CD14-positive monocyte (primary cell): ENCODE measurements at regions not wholly inside any gene's neighbourhood (a gene's known extent, or its start where the extent isn't known, plus 50 kb on each side); places are given as distances from the start of the nearest gene placed in this dataset.

Source experiments
- DNase-seq, 3 donors: peaks; one replicate each; pipeline ENCODE4 v3.0.0-alpha.2; 2011 to 2022
- H2AFZ ChIP-seq: 2 replicates; pipeline ENCODE4 v1.6.0; 2012; ENCODE audit warnings: mild to moderate bottlenecking, low read depth, low read length, inconsistent platforms; ENCODE audit not compliant: insufficient read depth, poor library complexity, severe bottlenecking
- H3K27ac ChIP-seq, 2 donors: 1 replicate in 1 of 2; 2 replicates in 1 of 2; pipeline ENCODE4 v1.5.1; 2012 to 2013; ENCODE audit warnings: low read length in 2 of 2, control low read depth in 1 of 2, inconsistent platforms in 1 of 2, low read depth in 1 of 2, mild to moderate bottlenecking in 1 of 2
- H3K27me3 ChIP-seq, 2 donors: one replicate each; pipeline versions ENCODE4 v1.6.0 to v1.6.1; 2011 to 2013; ENCODE audit warnings: low read length in 2 of 2; ENCODE audit not compliant: control insufficient read depth in 2 of 2, insufficient read depth in 2 of 2
- H3K36me3 ChIP-seq, 2 donors: replicated peaks in 1 of 2; 1 replicate in 1 of 2; 2 replicates in 1 of 2; pipeline versions ENCODE4 v1.5.1 to v1.6.1; 2012 to 2013; ENCODE audit warnings: low read length in 2 of 2, control low read depth in 1 of 2, inconsistent platforms in 1 of 2, mild to moderate bottlenecking in 1 of 2; ENCODE audit not compliant: insufficient read depth in 2 of 2, control insufficient read depth in 1 of 2
- H3K4me1 ChIP-seq, 2 donors: 1 replicate in 1 of 2; 2 replicates in 1 of 2; pipeline versions ENCODE4 v1.5.1 to v1.6.1; 2012 to 2013; ENCODE audit warnings: low read length in 2 of 2, control low read depth in 1 of 2, inconsistent platforms in 1 of 2, mild to moderate bottlenecking in 1 of 2, moderate library complexity in 1 of 2; ENCODE audit not compliant: insufficient read depth in 2 of 2, control insufficient read depth in 1 of 2
- H3K4me2 ChIP-seq: replicated peaks from 2 replicates; pipeline ENCODE3; 2012; ENCODE audit warnings: low read length, moderate library complexity, mild to moderate bottlenecking; ENCODE audit not compliant: poor library complexity, severe bottlenecking; ENCODE audit errors: extremely low read depth
- H3K4me3 ChIP-seq, 3 experiments: fragments of 200-600 bp in 1 of 3; sonication (generic) in 1 of 3; replicated peaks in 1 of 3; 1 replicate in 2 of 3; 2 replicates in 1 of 3; pipeline ENCODE4 v1.5.1; 2011 to 2013; ENCODE audit warnings: low read length in 3 of 3, mild to moderate bottlenecking in 3 of 3, control low read depth in 2 of 3, low read depth in 2 of 3, inconsistent platforms in 1 of 3, moderate library complexity in 1 of 3
- H3K79me2 ChIP-seq: 2 replicates; pipeline ENCODE4 v1.6.0; 2012; ENCODE audit warnings: mild to moderate bottlenecking, control low read depth, inconsistent platforms, low read length, moderate library complexity; ENCODE audit not compliant: insufficient read depth
- H3K9ac ChIP-seq: 2 replicates; pipeline ENCODE4 v1.6.0; 2017; ENCODE audit warnings: low read length, mild to moderate bottlenecking; ENCODE audit not compliant: insufficient read depth, poor library complexity, severe bottlenecking
- H3K9me3 ChIP-seq, 2 donors: replicated peaks in 1 of 2; 1 replicate in 1 of 2; 2 replicates in 1 of 2; pipeline versions ENCODE4 v1.5.1 to v1.6.1; 2012 to 2013; ENCODE audit warnings: low read length in 2 of 2, control low read depth in 1 of 2; ENCODE audit not compliant: control insufficient read depth in 1 of 2, insufficient read depth in 1 of 2
- H4K20me1 ChIP-seq: 2 replicates; pipeline ENCODE4 v1.6.0; 2012; ENCODE audit warnings: mild to moderate bottlenecking, low read length, control low read depth, moderate library complexity; ENCODE audit not compliant: insufficient read depth
- H3K27ac Mint-ChIP-seq, 7 donors: one replicate each; pipeline ENCODE4 v1.8.0; 2020; ENCODE audit warnings: mild to moderate bottlenecking in 7 of 7, mixed read lengths in 7 of 7, moderate library complexity in 6 of 7, inconsistent platforms in 2 of 7
- H3K27me3 Mint-ChIP-seq, 3 donors: one replicate each; pipeline ENCODE4 v1.8.0; 2021 to 2022; ENCODE audit warnings: low read depth in 3 of 3, mild to moderate bottlenecking in 3 of 3, mixed read lengths in 3 of 3, moderate library complexity in 3 of 3, inconsistent platforms in 1 of 3
- H3K36me3 Mint-ChIP-seq, 2 donors: one replicate each; pipeline ENCODE4 v1.8.0; 2020; ENCODE audit warnings: mixed read lengths in 2 of 2, inconsistent platforms in 1 of 2, mild to moderate bottlenecking in 1 of 2
- H3K4me1 Mint-ChIP-seq: one replicate; pipeline ENCODE4 v1.8.0; 2020; ENCODE audit warnings: mild to moderate bottlenecking, mixed read lengths
- H3K4me3 Mint-ChIP-seq, 2 donors: one replicate each; pipeline ENCODE4 v1.8.0; 2020; ENCODE audit warnings: mild to moderate bottlenecking in 2 of 2, mixed read lengths in 2 of 2, moderate library complexity in 1 of 2
- H3K9me3 Mint-ChIP-seq, 7 donors: one replicate each; pipeline ENCODE4 v1.8.0; 2020 to 2022; ENCODE audit warnings: mixed read lengths in 7 of 7, mild to moderate bottlenecking in 6 of 7, moderate library complexity in 6 of 7, inconsistent platforms in 2 of 7
- CTCF ChIP-seq: fragments of 200-600 bp; IDR thresholded peaks from one replicate; pipeline ENCODE4 v1.8.0; 2022; ENCODE audit warnings: antibody characterized with exemption, mild to moderate bottlenecking
- whole genome bisulfite sequencing: methylation state at CpG from one replicate; pipeline ENCODE4 v1.1.5; 2013; ENCODE audit warnings: missing lambda C conversion rate; ENCODE audit not compliant: insufficient coverage; 5-methylcytosine and 5-hydroxymethylcytosine counted together
- intact Hi-C, 2 donors: fragments of 100-400 bp; cut with micrococcal nuclease; formaldehyde crosslinking; loops; one replicate each; pipeline versions ENCODE4 v1.15.0 to v1.15.1; 2023

- Histone ChIP-seq H4K20me1 (no peaks in the 10 kb centered on the region), H3K27me3 (no peaks in the 10 kb centered on the region), H3K9ac (no peak overlapping the region), H3K4me3 (no peak overlapping the region), H3K9me3 (no peaks in the 10 kb centered on the region), H2AFZ (no peak overlapping the region), H3K36me3 (no peaks in the 10 kb centered on the region), H3K79me2 (no peaks in the 10 kb centered on the region), H3K27ac (no peak overlapping the region), H3K4me2 (no peak overlapping the region), H3K4me1 (no peaks in the 10 kb centered on the region)
- H3K9me3 Mint-ChIP-seq, result peaks cover 0 to 1% (median 0%) of the 10 kb centered on the region in 7 donors
- no peak overlapping the region for H3K4me3 Mint-ChIP-seq
- H3K36me3 Mint-ChIP-seq, result no peaks in the 10 kb centered on the region
- no peak overlapping the region for H3K27ac Mint-ChIP-seq
- no peak for TF ChIP-seq CTCF
- intact Hi-C loops, result no loop called here
- H3K4me1 Mint-ChIP-seq, result no peaks in the 10 kb centered on the region
- WGBS, result 91% methylated on average over 5 of the region's 6 CpGs
- H3K27me3 Mint-ChIP-seq, result peaks cover 3 to 10% (median 5%) of the 10 kb centered on the region in 3 donors
- DNase-seq, result no peak
Measured at GRCh38 chr2:129720360-129720759, 259.1 kb upstream of the RAB6C start.

GRCh38 chr2:129720761-129721160 is 258.7 kb upstream of the RAB6C start:
- Histone ChIP-seq H3K9me3 (no peaks in the 10 kb centered on the region), H3K4me1 (no peaks in the 10 kb centered on the region), H3K36me3 (no peaks in the 10 kb centered on the region), H3K27me3 (no peaks in the 10 kb centered on the region), H3K27ac (no peak overlapping the region), H3K4me3 (no peak overlapping the region), H3K9ac (no peak overlapping the region), H3K4me2 (no peak overlapping the region), H4K20me1 (no peaks in the 10 kb centered on the region), H2AFZ (no peak overlapping the region), H3K79me2 (no peaks in the 10 kb centered on the region)
- no peak for TF ChIP-seq CTCF
- Mint-ChIP-seq H3K9me3 (peaks cover 0 to 1% (median 0%) of the 10 kb centered on the region in 7 donors), H3K27me3 (peaks cover 3 to 10% (median 5%) of the 10 kb centered on the region in 3 donors), H3K4me1 (no peaks in the 10 kb centered on the region), H3K36me3 (no peaks in the 10 kb centered on the region), H3K4me3 (no peak overlapping the region), H3K27ac (no peak overlapping the region)
- 92% methylated on average over 4 of the region's 6 CpGs for WGBS
- intact Hi-C loops, result no loop called here
- DNase-seq, result no peak
